ENCODE measurements at regions not wholly inside any gene's neighbourhood (a gene's known extent, or its start where the extent isn't known, plus 50 kb on each side); places are given as distances from the start of the nearest gene placed in this dataset.

DNA sequence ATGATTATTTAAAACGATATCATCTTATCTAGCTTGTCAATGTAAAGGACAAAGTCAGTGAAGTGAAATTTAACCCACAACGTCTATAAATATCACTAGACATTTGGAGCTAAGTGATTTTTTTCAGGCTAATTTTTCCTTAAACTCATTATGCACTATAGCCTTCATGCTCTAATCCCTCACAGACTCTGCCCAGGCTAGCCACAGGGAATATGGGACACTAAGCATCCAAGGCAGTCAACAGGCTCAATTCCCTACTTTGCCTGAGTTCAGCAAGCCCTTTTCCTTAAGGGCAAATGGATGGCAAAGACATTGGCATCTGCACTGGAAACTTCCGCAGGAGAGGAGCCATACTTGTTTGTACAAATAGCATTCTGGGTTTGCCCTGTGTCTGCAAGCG is 577.0 kb downstream of the LMO4 start:
- in situ Hi-C loops (cut with MboI; ENCODE audit: low sequenced_read_pairs, unreplicated experiment) = no loop called here

DNA sequence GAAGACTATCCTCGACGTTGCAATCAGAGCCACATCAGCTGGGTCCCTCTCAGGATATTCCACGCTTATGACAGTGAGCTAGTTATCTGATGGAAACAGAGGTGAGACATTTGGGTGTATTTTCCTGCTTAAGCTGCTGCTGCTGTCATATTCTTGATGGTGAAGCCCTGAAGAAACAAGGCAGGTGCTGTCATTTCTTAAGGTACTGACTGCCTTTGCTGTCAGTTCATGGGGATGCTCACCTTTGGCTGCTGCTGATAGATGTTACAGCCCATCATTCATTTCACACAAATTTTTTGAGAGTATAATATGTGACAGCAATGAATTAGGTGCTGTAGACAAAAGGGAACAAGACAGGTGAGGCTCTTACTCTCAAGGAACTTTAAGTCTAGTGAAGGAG is 577.4 kb downstream of the LMO4 start:
- TF ChIP-seq, protein P1, sequence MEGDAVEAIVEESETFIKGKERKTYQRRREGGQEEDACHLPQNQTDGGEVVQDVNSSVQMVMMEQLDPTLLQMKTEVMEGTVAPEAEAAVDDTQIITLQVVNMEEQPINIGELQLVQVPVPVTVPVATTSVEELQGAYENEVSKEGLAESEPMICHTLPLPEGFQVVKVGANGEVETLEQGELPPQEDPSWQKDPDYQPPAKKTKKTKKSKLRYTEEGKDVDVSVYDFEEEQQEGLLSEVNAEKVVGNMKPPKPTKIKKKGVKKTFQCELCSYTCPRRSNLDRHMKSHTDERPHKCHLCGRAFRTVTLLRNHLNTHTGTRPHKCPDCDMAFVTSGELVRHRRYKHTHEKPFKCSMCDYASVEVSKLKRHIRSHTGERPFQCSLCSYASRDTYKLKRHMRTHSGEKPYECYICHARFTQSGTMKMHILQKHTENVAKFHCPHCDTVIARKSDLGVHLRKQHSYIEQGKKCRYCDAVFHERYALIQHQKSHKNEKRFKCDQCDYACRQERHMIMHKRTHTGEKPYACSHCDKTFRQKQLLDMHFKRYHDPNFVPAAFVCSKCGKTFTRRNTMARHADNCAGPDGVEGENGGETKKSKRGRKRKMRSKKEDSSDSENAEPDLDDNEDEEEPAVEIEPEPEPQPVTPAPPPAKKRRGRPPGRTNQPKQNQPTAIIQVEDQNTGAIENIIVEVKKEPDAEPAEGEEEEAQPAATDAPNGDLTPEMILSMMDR (IDR thresholded peaks at IDR 0.05; ENCODE audit: borderline replicate concordance, control extremely low read depth, extremely low read depth, insufficient read depth, missing control alignments) = no peak
- in situ Hi-C loops (cut with MboI; ENCODE audit: low sequenced_read_pairs, unreplicated experiment) = no loop called here
- no peak for DNase-seq (ENCODE audit: low spot score)

More for the DNA sequence above, 577.0 kb downstream of the LMO4 start:
- no peak for DNase-seq (ENCODE audit: low spot score)
- TF ChIP-seq, protein P1 (IDR thresholded peaks at IDR 0.05; ENCODE audit: borderline replicate concordance, control extremely low read depth, extremely low read depth, insufficient read depth, missing control alignments) = no peak

DNA sequence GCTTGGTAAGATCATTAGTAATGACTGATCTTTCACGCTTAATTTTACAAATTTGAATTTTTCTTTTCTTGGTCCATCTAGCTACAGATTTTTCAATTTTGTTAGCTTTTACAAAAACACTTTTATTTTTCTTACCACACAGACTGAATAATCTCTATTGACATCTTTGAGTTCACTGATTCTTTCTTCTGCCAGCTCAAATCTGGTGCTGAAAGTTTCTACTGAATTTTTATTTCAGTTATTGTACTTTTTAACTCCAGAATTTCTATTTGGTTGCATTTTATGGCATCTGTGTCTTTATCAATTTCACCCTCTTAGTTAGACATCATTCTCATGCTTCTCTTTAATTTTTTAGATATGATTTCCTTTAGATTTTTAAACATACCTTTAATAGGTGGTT is 584.7 kb downstream of the LMO4 start:
- in situ Hi-C loops (cut with MboI; ENCODE audit: low sequenced_read_pairs, unreplicated experiment) = no loop called here
- TF ChIP-seq, protein P1 (IDR thresholded peaks at IDR 0.05; ENCODE audit: borderline replicate concordance, control extremely low read depth, extremely low read depth, insufficient read depth, missing control alignments) = no peak
- no peak for DNase-seq (ENCODE audit: low spot score)

DNA sequence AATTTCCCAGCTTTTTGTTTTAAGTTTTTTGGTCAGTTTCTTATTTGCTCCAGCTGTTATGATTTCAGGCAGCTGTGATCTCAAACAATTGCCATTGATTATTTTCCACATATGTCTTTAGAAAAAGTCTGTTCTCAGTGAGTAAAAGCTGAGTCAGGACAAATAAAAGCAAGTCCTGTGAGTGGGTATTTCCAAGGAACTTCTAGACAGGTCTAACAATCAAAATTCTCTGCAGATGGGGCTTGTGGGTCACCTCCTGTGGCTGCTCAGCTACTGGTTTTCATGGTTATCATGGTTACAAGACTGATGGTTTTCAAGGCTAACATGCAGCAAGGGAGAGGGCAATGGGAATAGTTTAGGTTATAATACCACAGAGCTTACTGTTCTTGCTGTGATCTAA is 585.7 kb downstream of the LMO4 start:
- in situ Hi-C loops (cut with MboI; ENCODE audit: low sequenced_read_pairs, unreplicated experiment) = no loop called here
- no peak for DNase-seq (ENCODE audit: low spot score)
- TF ChIP-seq, protein P1 (IDR thresholded peaks at IDR 0.05; ENCODE audit: borderline replicate concordance, control extremely low read depth, extremely low read depth, insufficient read depth, missing control alignments) = no peak

DNA sequence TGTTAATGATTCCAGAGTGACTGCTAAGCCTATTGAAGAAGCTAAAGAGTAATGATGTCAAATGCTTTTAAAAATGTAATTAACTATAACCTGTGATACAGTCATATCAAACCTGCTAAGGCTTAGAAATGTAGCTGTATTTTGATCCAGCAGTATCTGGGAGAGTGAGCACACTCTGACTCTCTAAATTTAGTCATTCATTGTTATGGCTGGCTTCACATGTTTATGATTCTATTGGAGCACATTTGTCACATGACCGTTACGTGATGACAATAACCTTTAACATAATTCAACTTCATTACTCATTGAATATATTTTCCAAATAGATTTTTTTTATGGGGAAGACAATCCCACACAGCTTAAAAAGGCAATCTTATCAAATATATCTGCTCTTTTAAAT is 587.1 kb downstream of the LMO4 start:
- in situ Hi-C loops (cut with MboI; ENCODE audit: low sequenced_read_pairs, unreplicated experiment) = no loop called here
- TF ChIP-seq, protein P1 (IDR thresholded peaks at IDR 0.05; ENCODE audit: borderline replicate concordance, control extremely low read depth, extremely low read depth, insufficient read depth, missing control alignments) = no peak
- DNase-seq (ENCODE audit: low spot score) = no peak

DNA sequence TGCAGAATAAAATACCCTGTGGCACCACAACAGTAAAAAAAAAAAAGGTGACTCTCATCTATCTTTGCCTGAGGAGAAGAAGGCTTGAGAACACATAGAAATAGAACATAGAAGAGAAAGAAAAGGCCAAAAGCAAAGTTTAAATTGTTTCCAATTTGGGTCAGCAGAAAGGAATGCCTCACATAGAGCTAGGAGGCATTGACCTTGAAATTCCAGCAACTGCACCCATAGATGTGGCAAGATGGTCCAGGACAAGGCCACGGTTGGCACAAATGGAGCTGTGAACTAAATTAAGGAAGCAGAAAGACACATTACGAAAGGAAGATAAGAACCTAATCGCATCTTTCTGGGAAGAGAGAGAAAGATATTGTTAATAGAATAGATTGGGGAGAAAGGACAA is 588.3 kb downstream of the LMO4 start:
- TF ChIP-seq, protein P1 (IDR thresholded peaks at IDR 0.05; ENCODE audit: borderline replicate concordance, control extremely low read depth, extremely low read depth, insufficient read depth, missing control alignments) = no peak
- in situ Hi-C loops (cut with MboI; ENCODE audit: low sequenced_read_pairs, unreplicated experiment) = no loop called here
- no peak for DNase-seq (ENCODE audit: low spot score)

DNA sequence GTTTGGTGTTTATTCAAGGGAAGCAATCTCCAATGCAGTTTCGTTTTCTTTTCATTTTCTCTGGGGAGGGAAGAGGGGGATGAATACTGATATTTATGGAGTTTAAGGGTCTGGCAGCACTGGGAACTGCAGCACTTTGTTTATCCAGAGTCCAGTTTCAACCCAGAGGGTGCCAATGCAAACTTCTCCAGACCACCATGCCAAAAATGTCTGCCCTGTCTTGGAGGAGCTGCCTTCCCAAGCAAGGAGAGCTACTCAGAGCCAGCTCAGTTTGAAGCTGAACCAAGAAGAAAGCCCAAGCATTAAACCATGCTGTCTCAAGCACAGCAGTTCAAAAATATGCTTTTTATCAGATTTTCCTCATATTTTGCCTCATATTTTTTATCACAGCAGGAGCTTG is 589.7 kb downstream of the LMO4 start:
- in situ Hi-C loops (cut with MboI; ENCODE audit: low sequenced_read_pairs, unreplicated experiment) = no loop called here
- no peak for DNase-seq (ENCODE audit: low spot score)
- TF ChIP-seq, protein P1 (IDR thresholded peaks at IDR 0.05; ENCODE audit: borderline replicate concordance, control extremely low read depth, extremely low read depth, insufficient read depth, missing control alignments) = no peak
